GM23338 (cell line): ENCODE measurements at regions not wholly inside any gene's neighbourhood (a gene's known extent, or its start where the extent isn't known, plus 50 kb on each side); places are given as distances from the start of the nearest gene placed in this dataset.

Source experiments
- CREB1 ChIP-seq: fragments of 250-450 bp; sonication (Bioruptor Pico); IDR thresholded peaks from 2 replicates; pipeline ENCODE4 v1.5.0; 2020; ENCODE audit warnings: low read depth, mild to moderate bottlenecking, moderate library complexity
- EZH2 ChIP-seq: fragments of 200-600 bp; sonication (generic); IDR thresholded peaks from one replicate; pipeline ENCODE4 v1.8.0; 2017; ENCODE audit warnings: antibody characterized with exemption, mild to moderate bottlenecking, low read depth; ENCODE audit not compliant: unreplicated experiment
- EZH2phosphoT487 ChIP-seq: fragments of 200-600 bp; sonication (generic); IDR thresholded peaks from one replicate; pipeline ENCODE4 v1.8.1; 2018; ENCODE audit warnings: antibody characterized with exemption; ENCODE audit not compliant: unreplicated experiment
- POLR2AphosphoS5 ChIP-seq: IDR thresholded peaks from 2 replicates; pipeline ENCODE4 v1.6.1; 2016; ENCODE audit warnings: antibody characterized with exemption, low read depth
- STAT1 ChIP-seq: IDR thresholded peaks from one replicate; pipeline ENCODE4 v1.6.1; 2016; ENCODE audit warnings: antibody characterized with exemption; ENCODE audit not compliant: unreplicated experiment
- ZNF331 ChIP-seq: fragments of 250-450 bp; sonication (Bioruptor Pico); IDR thresholded peaks from 2 replicates; pipeline ENCODE4 v1.5.0; 2020; ENCODE audit warnings: low read depth, mild to moderate bottlenecking, moderate library complexity
- TF ChIP-seq, protein P1 (sequence below), 2 experiments: fragments of 200-600 bp in 1 of 2; sonication (generic) in 1 of 2; conservative IDR thresholded peaks; 2 replicates each; pipeline versions ENCODE4 v1.5.1 to v1.6.1; 2016 to 2017; ENCODE audit warnings: antibody characterized with exemption in 2 of 2, low read depth in 2 of 2, mild to moderate bottlenecking in 2 of 2, moderate library complexity in 1 of 2
- TF ChIP-seq, protein P2 (sequence below): IDR thresholded peaks from one replicate; pipeline ENCODE4 v1.6.1; 2018; ENCODE audit warnings: antibody characterized with exemption; ENCODE audit not compliant: unreplicated experiment
- TF ChIP-seq, protein P3 (sequence below): fragments of 250-450 bp; sonication (Bioruptor Pico); IDR thresholded peaks from 2 replicates; pipeline ENCODE4 v1.5.0; 2020; ENCODE audit warnings: mild to moderate bottlenecking, moderate library complexity
- TF ChIP-seq, protein P4 (sequence below): IDR thresholded peaks from 2 replicates; pipeline ENCODE4 v1.6.1; 2016; ENCODE audit warnings: antibody characterized with exemption

DNA sequence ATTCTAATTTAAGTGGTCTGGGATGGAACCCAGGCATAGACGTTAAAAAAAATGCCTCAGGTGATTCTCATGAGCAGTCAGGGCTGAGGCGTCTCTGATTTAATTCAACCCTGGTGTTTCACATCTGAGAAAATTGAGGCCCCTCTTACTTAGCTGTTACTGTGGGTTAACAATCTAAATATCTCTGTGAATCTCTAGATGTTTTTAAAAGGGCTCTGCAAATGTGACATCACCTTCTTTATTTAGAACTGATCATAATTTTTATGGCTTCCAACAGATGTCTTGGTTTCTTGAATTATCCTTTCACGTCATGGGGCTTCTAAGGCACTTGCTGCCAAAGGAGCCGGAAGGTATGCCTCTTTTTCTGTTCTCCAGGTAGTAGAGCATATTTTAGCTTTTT is 76.1 kb upstream of the LIN7C start:
- TF ChIP-seq EZH2phosphoT487 (no peak), ZNF331 (CRISPR knock-in tag) (no peak), POLR2AphosphoS5 (no peak), CREB1 (CRISPR knock-in tag) (no peak), STAT1 (no peak), EZH2 (no peak)
- TF ChIP-seq, protein P1, sequence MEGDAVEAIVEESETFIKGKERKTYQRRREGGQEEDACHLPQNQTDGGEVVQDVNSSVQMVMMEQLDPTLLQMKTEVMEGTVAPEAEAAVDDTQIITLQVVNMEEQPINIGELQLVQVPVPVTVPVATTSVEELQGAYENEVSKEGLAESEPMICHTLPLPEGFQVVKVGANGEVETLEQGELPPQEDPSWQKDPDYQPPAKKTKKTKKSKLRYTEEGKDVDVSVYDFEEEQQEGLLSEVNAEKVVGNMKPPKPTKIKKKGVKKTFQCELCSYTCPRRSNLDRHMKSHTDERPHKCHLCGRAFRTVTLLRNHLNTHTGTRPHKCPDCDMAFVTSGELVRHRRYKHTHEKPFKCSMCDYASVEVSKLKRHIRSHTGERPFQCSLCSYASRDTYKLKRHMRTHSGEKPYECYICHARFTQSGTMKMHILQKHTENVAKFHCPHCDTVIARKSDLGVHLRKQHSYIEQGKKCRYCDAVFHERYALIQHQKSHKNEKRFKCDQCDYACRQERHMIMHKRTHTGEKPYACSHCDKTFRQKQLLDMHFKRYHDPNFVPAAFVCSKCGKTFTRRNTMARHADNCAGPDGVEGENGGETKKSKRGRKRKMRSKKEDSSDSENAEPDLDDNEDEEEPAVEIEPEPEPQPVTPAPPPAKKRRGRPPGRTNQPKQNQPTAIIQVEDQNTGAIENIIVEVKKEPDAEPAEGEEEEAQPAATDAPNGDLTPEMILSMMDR (conservative IDR thresholded peaks at IDR 0.05; ENCODE audit: low read depth in 2 of 2), result no peak
- TF ChIP-seq, protein P2, sequence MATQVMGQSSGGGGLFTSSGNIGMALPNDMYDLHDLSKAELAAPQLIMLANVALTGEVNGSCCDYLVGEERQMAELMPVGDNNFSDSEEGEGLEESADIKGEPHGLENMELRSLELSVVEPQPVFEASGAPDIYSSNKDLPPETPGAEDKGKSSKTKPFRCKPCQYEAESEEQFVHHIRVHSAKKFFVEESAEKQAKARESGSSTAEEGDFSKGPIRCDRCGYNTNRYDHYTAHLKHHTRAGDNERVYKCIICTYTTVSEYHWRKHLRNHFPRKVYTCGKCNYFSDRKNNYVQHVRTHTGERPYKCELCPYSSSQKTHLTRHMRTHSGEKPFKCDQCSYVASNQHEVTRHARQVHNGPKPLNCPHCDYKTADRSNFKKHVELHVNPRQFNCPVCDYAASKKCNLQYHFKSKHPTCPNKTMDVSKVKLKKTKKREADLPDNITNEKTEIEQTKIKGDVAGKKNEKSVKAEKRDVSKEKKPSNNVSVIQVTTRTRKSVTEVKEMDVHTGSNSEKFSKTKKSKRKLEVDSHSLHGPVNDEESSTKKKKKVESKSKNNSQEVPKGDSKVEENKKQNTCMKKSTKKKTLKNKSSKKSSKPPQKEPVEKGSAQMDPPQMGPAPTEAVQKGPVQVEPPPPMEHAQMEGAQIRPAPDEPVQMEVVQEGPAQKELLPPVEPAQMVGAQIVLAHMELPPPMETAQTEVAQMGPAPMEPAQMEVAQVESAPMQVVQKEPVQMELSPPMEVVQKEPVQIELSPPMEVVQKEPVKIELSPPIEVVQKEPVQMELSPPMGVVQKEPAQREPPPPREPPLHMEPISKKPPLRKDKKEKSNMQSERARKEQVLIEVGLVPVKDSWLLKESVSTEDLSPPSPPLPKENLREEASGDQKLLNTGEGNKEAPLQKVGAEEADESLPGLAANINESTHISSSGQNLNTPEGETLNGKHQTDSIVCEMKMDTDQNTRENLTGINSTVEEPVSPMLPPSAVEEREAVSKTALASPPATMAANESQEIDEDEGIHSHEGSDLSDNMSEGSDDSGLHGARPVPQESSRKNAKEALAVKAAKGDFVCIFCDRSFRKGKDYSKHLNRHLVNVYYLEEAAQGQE, result no peak
- TF ChIP-seq, protein P3, sequence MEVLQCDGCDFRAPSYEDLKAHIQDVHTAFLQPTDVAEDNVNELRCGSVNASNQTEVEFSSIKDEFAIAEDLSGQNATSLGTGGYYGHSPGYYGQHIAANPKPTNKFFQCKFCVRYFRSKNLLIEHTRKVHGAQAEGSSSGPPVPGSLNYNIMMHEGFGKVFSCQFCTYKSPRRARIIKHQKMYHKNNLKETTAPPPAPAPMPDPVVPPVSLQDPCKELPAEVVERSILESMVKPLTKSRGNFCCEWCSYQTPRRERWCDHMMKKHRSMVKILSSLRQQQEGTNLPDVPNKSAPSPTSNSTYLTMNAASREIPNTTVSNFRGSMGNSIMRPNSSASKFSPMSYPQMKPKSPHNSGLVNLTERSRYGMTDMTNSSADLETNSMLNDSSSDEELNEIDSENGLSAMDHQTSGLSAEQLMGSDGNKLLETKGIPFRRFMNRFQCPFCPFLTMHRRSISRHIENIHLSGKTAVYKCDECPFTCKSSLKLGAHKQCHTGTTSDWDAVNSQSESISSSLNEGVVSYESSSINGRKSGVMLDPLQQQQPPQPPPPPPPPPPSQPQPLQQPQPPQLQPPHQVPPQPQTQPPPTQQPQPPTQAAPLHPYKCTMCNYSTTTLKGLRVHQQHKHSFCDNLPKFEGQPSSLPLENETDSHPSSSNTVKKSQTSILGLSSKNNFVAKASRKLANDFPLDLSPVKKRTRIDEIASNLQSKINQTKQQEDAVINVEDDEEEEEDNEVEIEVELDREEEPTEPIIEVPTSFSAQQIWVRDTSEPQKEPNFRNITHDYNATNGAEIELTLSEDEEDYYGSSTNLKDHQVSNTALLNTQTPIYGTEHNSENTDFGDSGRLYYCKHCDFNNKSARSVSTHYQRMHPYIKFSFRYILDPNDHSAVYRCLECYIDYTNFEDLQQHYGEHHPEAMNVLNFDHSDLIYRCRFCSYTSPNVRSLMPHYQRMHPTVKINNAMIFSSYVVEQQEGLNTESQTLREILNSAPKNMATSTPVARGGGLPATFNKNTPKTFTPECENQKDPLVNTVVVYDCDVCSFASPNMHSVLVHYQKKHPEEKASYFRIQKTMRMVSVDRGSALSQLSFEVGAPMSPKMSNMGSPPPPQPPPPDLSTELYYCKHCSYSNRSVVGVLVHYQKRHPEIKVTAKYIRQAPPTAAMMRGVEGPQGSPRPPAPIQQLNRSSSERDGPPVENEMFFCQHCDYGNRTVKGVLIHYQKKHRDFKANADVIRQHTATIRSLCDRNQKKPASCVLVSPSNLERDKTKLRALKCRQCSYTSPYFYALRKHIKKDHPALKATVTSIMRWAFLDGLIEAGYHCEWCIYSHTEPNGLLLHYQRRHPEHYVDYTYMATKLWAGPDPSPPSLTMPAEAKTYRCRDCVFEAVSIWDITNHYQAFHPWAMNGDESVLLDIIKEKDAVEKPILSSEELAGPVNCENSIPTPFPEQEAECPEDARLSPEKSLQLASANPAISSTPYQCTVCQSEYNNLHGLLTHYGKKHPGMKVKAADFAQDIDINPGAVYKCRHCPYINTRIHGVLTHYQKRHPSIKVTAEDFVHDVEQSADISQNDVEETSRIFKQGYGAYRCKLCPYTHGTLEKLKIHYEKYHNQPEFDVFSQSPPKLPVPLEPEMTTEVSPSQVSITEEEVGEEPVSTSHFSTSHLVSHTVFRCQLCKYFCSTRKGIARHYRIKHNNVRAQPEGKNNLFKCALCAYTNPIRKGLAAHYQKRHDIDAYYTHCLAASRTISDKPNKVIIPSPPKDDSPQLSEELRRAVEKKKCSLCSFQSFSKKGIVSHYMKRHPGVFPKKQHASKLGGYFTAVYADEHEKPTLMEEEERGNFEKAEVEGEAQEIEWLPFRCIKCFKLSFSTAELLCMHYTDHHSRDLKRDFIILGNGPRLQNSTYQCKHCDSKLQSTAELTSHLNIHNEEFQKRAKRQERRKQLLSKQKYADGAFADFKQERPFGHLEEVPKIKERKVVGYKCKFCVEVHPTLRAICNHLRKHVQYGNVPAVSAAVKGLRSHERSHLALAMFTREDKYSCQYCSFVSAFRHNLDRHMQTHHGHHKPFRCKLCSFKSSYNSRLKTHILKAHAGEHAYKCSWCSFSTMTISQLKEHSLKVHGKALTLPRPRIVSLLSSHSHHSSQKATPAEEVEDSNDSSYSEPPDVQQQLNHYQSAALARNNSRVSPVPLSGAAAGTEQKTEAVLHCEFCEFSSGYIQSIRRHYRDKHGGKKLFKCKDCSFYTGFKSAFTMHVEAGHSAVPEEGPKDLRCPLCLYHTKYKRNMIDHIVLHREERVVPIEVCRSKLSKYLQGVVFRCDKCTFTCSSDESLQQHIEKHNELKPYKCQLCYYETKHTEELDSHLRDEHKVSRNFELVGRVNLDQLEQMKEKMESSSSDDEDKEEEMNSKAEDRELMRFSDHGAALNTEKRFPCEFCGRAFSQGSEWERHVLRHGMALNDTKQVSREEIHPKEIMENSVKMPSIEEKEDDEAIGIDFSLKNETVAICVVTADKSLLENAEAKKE, result no peak
- TF ChIP-seq, protein P4, sequence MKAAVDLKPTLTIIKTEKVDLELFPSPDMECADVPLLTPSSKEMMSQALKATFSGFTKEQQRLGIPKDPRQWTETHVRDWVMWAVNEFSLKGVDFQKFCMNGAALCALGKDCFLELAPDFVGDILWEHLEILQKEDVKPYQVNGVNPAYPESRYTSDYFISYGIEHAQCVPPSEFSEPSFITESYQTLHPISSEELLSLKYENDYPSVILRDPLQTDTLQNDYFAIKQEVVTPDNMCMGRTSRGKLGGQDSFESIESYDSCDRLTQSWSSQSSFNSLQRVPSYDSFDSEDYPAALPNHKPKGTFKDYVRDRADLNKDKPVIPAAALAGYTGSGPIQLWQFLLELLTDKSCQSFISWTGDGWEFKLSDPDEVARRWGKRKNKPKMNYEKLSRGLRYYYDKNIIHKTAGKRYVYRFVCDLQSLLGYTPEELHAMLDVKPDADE, result no peak
